OCI-LY3 (cell line): ENCODE measurements at regions not wholly inside any gene's neighbourhood (a gene's known extent, or its start where the extent isn't known, plus 50 kb on each side); places are given as distances from the start of the nearest gene placed in this dataset.

Experiments used
- H2AFZ ChIP-seq: fragments of 200-600, 300-600 bp; shearing (Covaris generic); 2 replicates; pipeline ENCODE4 v1.6.0; 2014; ENCODE audit warnings: antibody characterized with exemption, low read depth, low read length
- H3K27ac ChIP-seq: fragments of 200-600, 300-600 bp; sonication (generic); 2 replicates; pipeline ENCODE4 v1.5.1; 2014; ENCODE audit warnings: mild to moderate bottlenecking, low read length, moderate library complexity, mixed read lengths
- H3K27me3 ChIP-seq: fragments of 200-600, 300-600 bp; sonication (generic); 2 replicates; pipeline ENCODE4 v1.6.1; 2014; ENCODE audit warnings: low read depth, low read length, mixed read lengths
- H3K36me3 ChIP-seq: fragments of 200-600, 300-600 bp; sonication (generic); replicated peaks from 2 replicates; pipeline ENCODE3; 2014; ENCODE audit warnings: low read depth, low read length, mixed read lengths
- H3K4me1 ChIP-seq: fragments of 300-600, 200-600 bp; sonication (generic); 2 replicates; pipeline ENCODE4 v1.6.1; 2014; ENCODE audit warnings: low read length, mixed read lengths
- H3K4me2 ChIP-seq: fragments of 200-600, 300-600 bp; sonication (generic); 2 replicates; pipeline ENCODE4 v1.6.1; 2014; ENCODE audit warnings: low read length, mixed read lengths
- H3K4me3 ChIP-seq: fragments of 300-600, 200-600 bp; sonication (generic); 2 replicates; pipeline ENCODE4 v1.5.1; 2014; ENCODE audit warnings: antibody characterized with exemption, mild to moderate bottlenecking, low read length, moderate library complexity
- H3K79me2 ChIP-seq: fragments of 300-600, 200-600 bp; shearing (Covaris generic); 2 replicates; pipeline ENCODE4 v1.6.1; 2014; ENCODE audit warnings: mild to moderate bottlenecking, low read length, mixed read lengths
- H3K9ac ChIP-seq: fragments of 300-600, 200-600 bp; shearing (Covaris generic); 2 replicates; pipeline ENCODE4 v1.6.0; 2014; ENCODE audit warnings: mild to moderate bottlenecking, low read length, moderate library complexity
- H3K9me3 ChIP-seq: fragments of 200-600, 300-600 bp; shearing (Covaris generic); 2 replicates; pipeline ENCODE4 v1.6.1; 2014; ENCODE audit warnings: low read length, mixed read lengths; ENCODE audit not compliant: insufficient read depth
- H4K20me1 ChIP-seq: fragments of 200-600, 300-600 bp; sonication (generic); 2 replicates; pipeline ENCODE4 v1.6.1; 2016; ENCODE audit warnings: low read length, mixed read lengths; ENCODE audit not compliant: insufficient read depth
- EZH2phosphoT487 ChIP-seq: fragments of 200-600 bp; shearing (Covaris generic); IDR thresholded peaks from 2 replicates; pipeline ENCODE4 v1.6.1; 2018; ENCODE audit warnings: antibody characterized with exemption, mixed run types, low read depth
- TF ChIP-seq, protein P1 (sequence below): fragments of 200-600, 300-600 bp; sonication (generic); IDR thresholded peaks from 2 replicates; pipeline ENCODE4 v1.5.1; 2014; ENCODE audit warnings: antibody characterized with exemption, low read length, low read depth

DNA sequence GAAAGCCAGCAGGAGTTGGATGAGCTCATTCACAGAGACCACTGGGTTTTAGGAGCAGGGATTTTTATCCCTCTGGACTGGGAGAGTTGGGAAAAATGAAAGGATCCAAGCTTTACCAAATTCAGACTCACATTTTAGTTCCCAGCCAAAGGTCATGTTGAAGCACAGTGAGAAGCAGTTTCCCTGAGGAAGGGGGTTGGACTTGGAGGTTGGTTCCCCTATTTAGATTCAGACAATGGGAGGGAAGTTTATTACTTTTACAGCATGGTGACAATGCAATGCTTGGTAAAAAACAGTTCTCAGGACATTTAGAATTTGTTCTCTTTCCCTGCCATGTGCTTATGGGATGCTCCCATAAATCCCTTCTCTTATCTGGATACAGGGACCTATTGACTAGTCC is 57.3 kb upstream of the ZNF648 start:
- Histone ChIP-seq H3K4me2 (no peak overlapping the region), H4K20me1 (no peaks in the 10 kb centered on the region), H3K79me2 (no peaks in the 10 kb centered on the region), H3K4me3 (no peak overlapping the region), H2AFZ (no peak overlapping the region), H3K9me3 (no peaks in the 10 kb centered on the region), H3K27ac (no peak overlapping the region), H3K27me3 (peaks cover 51% of the 10 kb centered on the region), H3K4me1 (no peaks in the 10 kb centered on the region), H3K9ac (no peak overlapping the region), H3K36me3 (no peaks in the 10 kb centered on the region)
- no peak for TF ChIP-seq EZH2phosphoT487
- TF ChIP-seq, protein P1, sequence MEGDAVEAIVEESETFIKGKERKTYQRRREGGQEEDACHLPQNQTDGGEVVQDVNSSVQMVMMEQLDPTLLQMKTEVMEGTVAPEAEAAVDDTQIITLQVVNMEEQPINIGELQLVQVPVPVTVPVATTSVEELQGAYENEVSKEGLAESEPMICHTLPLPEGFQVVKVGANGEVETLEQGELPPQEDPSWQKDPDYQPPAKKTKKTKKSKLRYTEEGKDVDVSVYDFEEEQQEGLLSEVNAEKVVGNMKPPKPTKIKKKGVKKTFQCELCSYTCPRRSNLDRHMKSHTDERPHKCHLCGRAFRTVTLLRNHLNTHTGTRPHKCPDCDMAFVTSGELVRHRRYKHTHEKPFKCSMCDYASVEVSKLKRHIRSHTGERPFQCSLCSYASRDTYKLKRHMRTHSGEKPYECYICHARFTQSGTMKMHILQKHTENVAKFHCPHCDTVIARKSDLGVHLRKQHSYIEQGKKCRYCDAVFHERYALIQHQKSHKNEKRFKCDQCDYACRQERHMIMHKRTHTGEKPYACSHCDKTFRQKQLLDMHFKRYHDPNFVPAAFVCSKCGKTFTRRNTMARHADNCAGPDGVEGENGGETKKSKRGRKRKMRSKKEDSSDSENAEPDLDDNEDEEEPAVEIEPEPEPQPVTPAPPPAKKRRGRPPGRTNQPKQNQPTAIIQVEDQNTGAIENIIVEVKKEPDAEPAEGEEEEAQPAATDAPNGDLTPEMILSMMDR: no peak

DNA sequence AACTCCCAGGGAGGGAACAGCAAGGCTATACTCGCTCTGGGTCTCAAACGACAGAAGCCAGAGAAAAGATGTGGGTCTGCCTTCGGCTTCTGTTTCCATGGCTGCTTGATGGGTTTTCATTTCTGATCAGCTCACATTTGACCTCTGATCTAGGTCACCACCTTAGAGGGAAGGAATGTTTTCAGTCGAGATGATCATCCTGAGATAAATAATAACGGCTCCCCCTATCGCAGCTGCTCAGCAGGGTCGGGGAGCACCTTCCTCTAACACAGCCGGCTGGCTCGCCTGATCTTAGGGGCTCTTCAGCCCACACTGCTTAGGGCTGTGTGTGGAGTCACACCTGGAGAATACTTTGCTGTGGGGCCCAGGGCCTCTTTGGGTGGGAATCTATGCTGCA is 53.1 kb upstream of the ZNF648 start:
- no peak overlapping the region for H3K9ac ChIP-seq
- no peaks in the 10 kb centered on the region for H3K36me3 ChIP-seq
- no peak for TF ChIP-seq EZH2phosphoT487
- TF ChIP-seq, protein P1: no peak
- no peaks in the 10 kb centered on the region for H4K20me1 ChIP-seq
- H3K27me3 ChIP-seq: peaks cover 55% of the 10 kb centered on the region
- H3K4me2 ChIP-seq: no peak overlapping the region
- H3K4me3 ChIP-seq: no peak overlapping the region
- no peaks in the 10 kb centered on the region for H3K9me3 ChIP-seq
- H3K79me2 ChIP-seq: no peaks in the 10 kb centered on the region
- no peaks in the 10 kb centered on the region for H3K4me1 ChIP-seq
- no peak overlapping the region for H2AFZ ChIP-seq
- no peak overlapping the region for H3K27ac ChIP-seq

DNA sequence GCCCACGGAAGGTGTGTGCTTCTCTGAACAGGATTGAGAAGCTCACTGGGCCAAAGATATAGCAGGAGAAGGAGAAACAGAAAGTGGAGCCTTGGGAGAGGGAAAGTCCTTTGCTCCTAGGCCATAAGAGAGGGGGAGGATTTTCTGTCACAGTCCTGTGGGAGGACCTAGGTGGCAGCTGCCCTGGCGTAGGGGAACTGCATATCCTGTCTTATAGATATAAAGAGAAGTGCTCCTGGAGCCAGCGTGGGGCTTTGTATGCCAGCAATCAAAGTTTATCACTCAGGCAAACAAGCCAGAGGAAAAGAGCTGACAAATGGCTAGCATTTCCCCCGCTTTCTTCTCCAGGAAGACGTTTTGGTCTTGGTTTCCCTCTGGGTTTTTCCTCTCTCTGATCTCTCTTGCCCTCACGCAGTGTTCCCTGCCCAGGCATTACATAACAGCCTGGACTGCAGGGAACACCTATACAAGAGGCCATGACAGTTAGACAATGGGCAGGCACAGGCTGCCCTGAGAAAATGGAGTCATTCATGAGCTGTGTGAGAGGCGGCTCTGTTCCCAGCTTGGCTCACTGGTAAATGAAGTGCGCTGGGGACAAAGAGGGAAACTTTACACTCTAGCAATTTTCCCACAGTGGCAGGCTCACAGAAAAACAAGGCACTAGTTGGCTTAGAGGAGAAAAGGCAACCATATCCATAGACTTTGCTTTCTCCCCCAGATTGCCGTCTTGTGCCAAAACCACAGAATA is 52.5 kb upstream of the ZNF648 start:
- no peaks in the 10 kb centered on the region for H3K9me3 ChIP-seq
- H3K36me3 ChIP-seq: no peaks in the 10 kb centered on the region
- no peak overlapping the region for H3K4me3 ChIP-seq
- TF ChIP-seq, protein P1: no peak
- TF ChIP-seq EZH2phosphoT487: no peak
- peaks cover 53% of the 10 kb centered on the region for H3K27me3 ChIP-seq
- H3K79me2 ChIP-seq: no peaks in the 10 kb centered on the region
- H3K4me2 ChIP-seq: no peak overlapping the region
- no peaks in the 10 kb centered on the region for H4K20me1 ChIP-seq
- no peak overlapping the region for H3K9ac ChIP-seq
- H3K27ac ChIP-seq: no peak overlapping the region
- no peaks in the 10 kb centered on the region for H3K4me1 ChIP-seq
- no peak overlapping the region for H2AFZ ChIP-seq

DNA sequence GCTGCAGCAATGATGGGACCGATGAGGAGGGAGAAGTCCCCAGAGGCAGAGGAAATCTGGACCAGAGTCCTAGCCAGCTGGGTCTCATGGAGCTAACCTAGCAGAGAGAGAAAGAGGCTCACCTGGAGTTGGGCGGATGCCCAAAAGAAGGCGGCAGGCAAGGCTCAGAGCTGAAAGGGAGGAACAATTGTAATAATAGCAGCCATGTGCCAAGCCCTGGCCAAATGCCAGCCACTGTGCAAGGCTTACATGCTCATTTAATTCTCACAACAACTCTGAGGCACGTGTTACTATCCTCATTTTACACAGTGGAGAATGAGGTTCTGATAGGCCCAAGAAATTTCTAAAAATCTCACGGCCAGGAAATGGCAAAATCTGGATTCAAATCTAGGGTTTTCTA is 50.0 kb upstream of the ZNF648 start:
- peaks cover 49% of the 10 kb centered on the region; the same call in 1 of the 2 replicates for H3K27me3 ChIP-seq

More for the DNA sequence above, 50.0 kb upstream of the ZNF648 start:
- H3K4me3 ChIP-seq: no peak overlapping the region
- H3K9ac ChIP-seq: no peak overlapping the region
- H3K4me1 ChIP-seq: no peaks in the 10 kb centered on the region
- H3K4me2 ChIP-seq: no peak overlapping the region
- H3K27ac ChIP-seq: no peak overlapping the region
- TF ChIP-seq, protein P1: no peak
- TF ChIP-seq EZH2phosphoT487: no peak
- no peaks in the 10 kb centered on the region for H3K9me3 ChIP-seq
- H3K79me2 ChIP-seq: no peaks in the 10 kb centered on the region
- H2AFZ ChIP-seq: no peak overlapping the region
- no peaks in the 10 kb centered on the region for H4K20me1 ChIP-seq
- H3K36me3 ChIP-seq: no peaks in the 10 kb centered on the region
